K562 (cell line): ENCODE measurements at regions not wholly inside any gene's neighbourhood (a gene's known extent, or its start where the extent isn't known, plus 50 kb on each side); places are given as distances from the start of the nearest gene placed in this dataset.

ENCODE experiments used
- ATAC-seq: fragments of 200-7000 bp; cut with Tn5 transposase; 3 replicates; pipeline ENCODE4 v1.9.1; 2020; ENCODE audit warnings: moderate library complexity
- BruUV-seq: library from RNA; stranded (reverse); fragments of 400-500 nt; replicated peaks from 2 replicates; lab custom pipeline; 2021; lab: Mats Ljungman, UMichigan
- CTCF ChIA-PET: fragments of 300-600 bp; formaldehyde crosslinking; extraction: SDS; loops from one replicate; lab custom pipeline; 2021; ENCODE audit warnings: low intra/inter-chr PET ratio; lab: Yijun Ruan, JAX
- POLR2A ChIA-PET: fragments of 300-600, 350-650 bp; sonication (Branson Sonifier 250); formaldehyde crosslinking; extraction: SDS; loops from one replicate; lab custom pipeline; 2021; ENCODE audit warnings: antibody characterized with exemption, inconsistent platforms; lab: Yijun Ruan, JAX
- DNase-seq, 4 experiments: peaks; one replicate each; pipeline versions ENCODE4 v3.0.0 to v3.0.0-alpha.2; 2011 to 2018; ENCODE audit warnings: low spot score in 3 of 4, mixed read lengths in 3 of 4; ENCODE audit errors: extremely low read depth in 1 of 4
- FAIRE-seq: peaks from 2 replicates; lab custom pipeline; 2011; peaks lifted over from hg19 to GRCh38; lab: Jason Lieb, UNC
- H2AFZ ChIP-seq: 2 replicates; pipeline ENCODE4 v1.6.0; 2011; ENCODE audit warnings: low read depth, low read length, control low read depth, inconsistent platforms
- H3K27ac ChIP-seq: fragments of 200-600 bp; 3 replicates; pipeline ENCODE4 v1.8.0; 2011; ENCODE audit warnings: low read depth, mild to moderate bottlenecking, control low read depth, inconsistent platforms, low read length, moderate library complexity, mixed read lengths; ENCODE audit errors: extremely low read depth
- H3K27me3 ChIP-seq, 2 experiments: fragments of 300-600 bp in 1 of 2; 2 replicates in 1 of 2; 3 replicates in 1 of 2; pipeline versions ENCODE4 v1.6.0 to v1.8.0; 2011; ENCODE audit warnings: inconsistent platforms in 2 of 2, low read length in 2 of 2, mild to moderate bottlenecking in 1 of 2, mixed read lengths in 1 of 2, moderate library complexity in 1 of 2; ENCODE audit not compliant: control insufficient read depth in 2 of 2, insufficient read depth in 2 of 2
- H3K36me3 ChIP-seq: fragments of 300-600 bp; 3 replicates; pipeline ENCODE4 v1.8.0; 2011; ENCODE audit warnings: mild to moderate bottlenecking, low read length, inconsistent platforms; ENCODE audit not compliant: control insufficient read depth, insufficient read depth
- H3K4me1 ChIP-seq, 2 experiments: fragments of 200-600 bp in 1 of 2; replicated peaks in 1 of 2; 2 replicates in 1 of 2; 3 replicates in 1 of 2; pipeline versions ENCODE4 v1.5.1 to v1.8.0; 2011; ENCODE audit warnings: inconsistent platforms in 2 of 2, low read length in 2 of 2, mild to moderate bottlenecking in 1 of 2, mixed read lengths in 1 of 2, moderate library complexity in 1 of 2; ENCODE audit not compliant: control insufficient read depth in 2 of 2, insufficient read depth in 2 of 2
- H3K4me2 ChIP-seq: 2 replicates; pipeline ENCODE4 v1.6.1; 2011; ENCODE audit warnings: low read length, control low read depth, inconsistent platforms, mixed read lengths; ENCODE audit not compliant: insufficient read depth
- H3K4me3 ChIP-seq: fragments of 200-600 bp; sonication (generic), shearing (Covaris generic); 2 replicates; pipeline ENCODE4 v1.5.1; 2016; ENCODE audit warnings: control low read depth, inconsistent platforms
- H3K79me2 ChIP-seq: fragments of 200-600 bp; 3 replicates; pipeline ENCODE4 v1.8.0; 2011; ENCODE audit warnings: low read length, inconsistent platforms; ENCODE audit not compliant: control insufficient read depth, insufficient read depth
- H3K9ac ChIP-seq, 2 experiments: 2 replicates each; pipeline versions ENCODE4 v1.6.0 to v1.6.1; 2011; ENCODE audit warnings: low read depth in 2 of 2, low read length in 2 of 2, control low read depth in 1 of 2, inconsistent platforms in 1 of 2, mild to moderate bottlenecking in 1 of 2, mixed read lengths in 1 of 2; ENCODE audit not compliant: insufficient read depth in 1 of 2
- H3K9me1 ChIP-seq: one replicate; pipeline ENCODE4 v1.6.0; 2011; ENCODE audit warnings: inconsistent platforms, mild to moderate bottlenecking, low read length, moderate library complexity; ENCODE audit not compliant: control insufficient read depth, insufficient read depth
- H3K9me3 ChIP-seq: replicated peaks from 2 replicates; pipeline ENCODE4 v1.5.1; 2011; ENCODE audit warnings: low read depth, low read length, inconsistent platforms; ENCODE audit not compliant: control insufficient read depth, insufficient read depth
- H4K20me1 ChIP-seq: replicated peaks from 2 replicates; pipeline ENCODE4 v1.6.1; 2011; ENCODE audit warnings: low read length, inconsistent platforms, mixed read lengths; ENCODE audit not compliant: control insufficient read depth, insufficient read depth
- ARNT ChIP-seq, 2 experiments: fragments of 450-650 bp; IDR thresholded peaks; 2 replicates each; pipeline ENCODE4 v1.6.1; 2016; ENCODE audit warnings: mild to moderate bottlenecking in 1 of 2
- BRCA1 ChIP-seq, 2 experiments: fragments of 450-650 bp in 1 of 2; sonication (generic) in 1 of 2; formaldehyde crosslinking in 1 of 2; IDR thresholded peaks; 2 replicates each; pipeline versions ENCODE4 v1.5.0 to v1.6.1; 2017 to 2020; ENCODE audit warnings: mild to moderate bottlenecking in 1 of 2, missing genetic modification reagents in 1 of 2
- HDAC8 ChIP-seq: fragments of 450-650 bp; IDR thresholded peaks from 2 replicates; pipeline ENCODE4 v1.6.1; 2016; ENCODE audit warnings: mild to moderate bottlenecking, missing genetic modification characterization, moderate library complexity, missing compliant biosample characterization
- HEY1 ChIP-seq: fragments of 250-450 bp; sonication (Bioruptor Pico); IDR thresholded peaks from 2 replicates; pipeline ENCODE4 v1.5.0; 2020; ENCODE audit warnings: mild to moderate bottlenecking, moderate library complexity, borderline replicate concordance
- JUNB ChIP-seq: fragments of 450-650 bp; formaldehyde crosslinking; conservative IDR thresholded peaks from 2 replicates; pipeline ENCODE4 v1.4.0; 2020; ENCODE audit warnings: mild to moderate bottlenecking
- MTA2 ChIP-seq: fragments of 450-650 bp; IDR thresholded peaks from 2 replicates; pipeline ENCODE4 v1.6.1; 2016; ENCODE audit warnings: low read depth
- PHTF2 ChIP-seq: fragments of 250-450 bp; sonication (Bioruptor Pico); IDR thresholded peaks from 2 replicates; pipeline ENCODE4 v1.5.0; 2021; ENCODE audit warnings: mild to moderate bottlenecking
- RFX1 ChIP-seq: fragments of 450-650 bp; IDR thresholded peaks from 2 replicates; pipeline ENCODE4 v1.6.1; 2016; ENCODE audit warnings: mild to moderate bottlenecking, moderate library complexity
- SAP30 ChIP-seq: fragments of 200-600 bp; sonication (generic); IDR thresholded peaks from 2 replicates; pipeline ENCODE4 v1.6.1; 2012; ENCODE audit warnings: borderline replicate concordance, low read depth, mild to moderate bottlenecking, moderate library complexity, low read length, control low read depth, inconsistent platforms; ENCODE audit not compliant: insufficient read depth, poor library complexity, severe bottlenecking
- SIRT6 ChIP-seq: IDR thresholded peaks from one replicate; pipeline ENCODE4 v1.6.1; 2012; ENCODE audit warnings: low read depth, mild to moderate bottlenecking, control low read depth, inconsistent platforms, low read length, moderate library complexity
- TAL1 ChIP-seq: fragments of 450-650 bp; IDR thresholded peaks from 2 replicates; pipeline ENCODE4 v1.6.1; 2016; ENCODE audit warnings: mild to moderate bottlenecking
- TBP ChIP-seq: optimal IDR thresholded peaks from 2 replicates; pipeline ENCODE3; 2011; ENCODE audit warnings: low read depth, low read length, improper control_type of control experiment
- ZBTB11 ChIP-seq, 3 experiments: fragments of 200-800 bp in 1 of 3; fragments of 250-450 bp in 1 of 3; fragments of 450-650 bp in 1 of 3; sonication (Bioruptor Pico) in 1 of 3; sonication (Bioruptor generic) in 1 of 3; formaldehyde crosslinking in 1 of 3; IDR thresholded peaks; 2 replicates each; pipeline versions ENCODE4 v1.6.1 to v1.8.0; 2016 to 2022; ENCODE audit warnings: mild to moderate bottlenecking in 2 of 3, missing genetic modification characterization in 2 of 3, missing compliant biosample characterization in 1 of 3, moderate library complexity in 1 of 3
- WGBS: fragments of 100-300 bp; shearing (Covaris generic); methylation state at CpG from one replicate; pipeline ENCODE4 v1.1.6; 2016; ENCODE audit warnings: low coverage, mixed read lengths; ENCODE audit not compliant: insufficient coverage; ENCODE audit errors: missing lambda C conversion rate; 5-methylcytosine and 5-hydroxymethylcytosine counted together
- in situ Hi-C: fragments of 300-500 bp; cut with MboI; formaldehyde crosslinking; loops from 4 replicates; pipeline ENCODE4 v1.15.0; 2018; ENCODE audit warnings: inconsistent platforms, mixed read lengths
- intact Hi-C: fragments of 100-400 bp; cut with micrococcal nuclease; formaldehyde crosslinking; loops from 2 replicates; pipeline ENCODE4 v1.14.2; 2022
- TF ChIP-seq, protein P1 (sequence below): fragments of 450-650 bp; IDR thresholded peaks from 2 replicates; pipeline ENCODE4 v1.6.1; 2016

- no peak for TF ChIP-seq JUNB
- TF ChIP-seq MTA2: no peak
- TF ChIP-seq PHTF2 (CRISPR knock-in tag): no peak
- TF ChIP-seq HDAC8: no peak
- no peak for TF ChIP-seq SAP30
- TF ChIP-seq ARNT (IDR thresholded peaks at IDR 0.05): no peak
- TF ChIP-seq TAL1: no peak
- no peak for TF ChIP-seq ZBTB11 (CRISPR knock-in tag; IDR thresholded peaks at IDR 0.05)
- TF ChIP-seq TBP: no peak
- TF ChIP-seq HEY1 (CRISPR knock-in tag): no peak
- no peak for TF ChIP-seq BRCA1 (IDR thresholded peaks at IDR 0.05)
- no peak for TF ChIP-seq BRCA1 (CRISPR knock-in tag; IDR thresholded peaks at IDR 0.05)
- no peak for TF ChIP-seq RFX1
- TF ChIP-seq SIRT6: no peak
- TF ChIP-seq, protein P1, sequence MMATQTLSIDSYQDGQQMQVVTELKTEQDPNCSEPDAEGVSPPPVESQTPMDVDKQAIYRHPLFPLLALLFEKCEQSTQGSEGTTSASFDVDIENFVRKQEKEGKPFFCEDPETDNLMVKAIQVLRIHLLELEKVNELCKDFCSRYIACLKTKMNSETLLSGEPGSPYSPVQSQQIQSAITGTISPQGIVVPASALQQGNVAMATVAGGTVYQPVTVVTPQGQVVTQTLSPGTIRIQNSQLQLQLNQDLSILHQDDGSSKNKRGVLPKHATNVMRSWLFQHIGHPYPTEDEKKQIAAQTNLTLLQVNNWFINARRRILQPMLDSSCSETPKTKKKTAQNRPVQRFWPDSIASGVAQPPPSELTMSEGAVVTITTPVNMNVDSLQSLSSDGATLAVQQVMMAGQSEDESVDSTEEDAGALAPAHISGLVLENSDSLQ: no peak
- Histone ChIP-seq H3K4me2 (no peak overlapping the region), H2AFZ (no peak overlapping the region), H3K4me3 (no peak overlapping the region), H3K79me2 (no peaks in the 10 kb centered on the region), H3K36me3 (no peaks in the 10 kb centered on the region), H3K9me1 (no peaks in the 10 kb centered on the region), H3K27ac (no peak overlapping the region), H4K20me1 (no peaks in the 10 kb centered on the region), H3K9ac (no peak overlapping the region), H3K9me3 (no peaks in the 10 kb centered on the region), H3K4me1 (no peaks in the 10 kb centered on the region), H3K27me3 (no peaks in the 10 kb centered on the region)
- intact Hi-C loops: no loop called here
- 0% methylated on average over 6 of the region's 6 CpGs for WGBS
- CTCF ChIA-PET: no interaction called here
- no peak for FAIRE-seq
- POLR2A ChIA-PET: interaction anchor here (0.7 kb wide), 1 partner anchor 39 kb away, joined by 3 read pairs; no protein-coding TSS in a partner anchor
- ATAC-seq: no peak
- BruUV-seq: no TSS peak
- in situ Hi-C loops: no loop called here
- DNase-seq: no peak
Observed at GRCh38 chr4:187184508-187184907, 460.9 kb upstream of the FAT1 start.
